Adrenal gland (tissue), 9 donors: ENCODE measurements at regions not wholly inside any gene's neighbourhood (a gene's known extent, or its start where the extent isn't known, plus 50 kb on each side); places are given as distances from the start of the nearest gene placed in this dataset.

ENCODE experiments used
- DNase-seq, 7 donors: peaks; one replicate each; pipeline ENCODE4 v3.0.0-alpha.2; 2019 to 2020
- H3K27ac ChIP-seq, 5 donors: fragments of 200-600 bp; sonication (generic) in 4 of 5; 1 replicate in 3 of 5; 2 replicates in 2 of 5; pipeline versions ENCODE4 v1.5.1 to v1.8.0; 2016 to 2020; ENCODE audit warnings: mild to moderate bottlenecking in 1 of 5
- H3K27me3 ChIP-seq: fragments of 200-600 bp; 2 replicates; pipeline ENCODE4 v1.8.0; 2021
- H3K36me3 ChIP-seq, 2 donors: fragments of 200-600 bp; replicated peaks in 1 of 2; 1 replicate in 1 of 2; 2 replicates in 1 of 2; pipeline versions ENCODE4 v1.5.1 to v1.8.0; 2018 to 2022
- H3K4me1 ChIP-seq, 2 donors: fragments of 200-600 bp; replicated peaks in 1 of 2; 1 replicate in 1 of 2; 2 replicates in 1 of 2; pipeline versions ENCODE4 v1.5.1 to v1.8.0; 2018 to 2021
- H3K4me3 ChIP-seq, 4 donors: fragments of 200-600 bp; sonication (generic) in 3 of 4; one replicate each; pipeline ENCODE4 v1.5.1; 2016 to 2018
- H3K9me3 ChIP-seq, 3 donors: fragments of 200-600 bp; sonication (generic) in 1 of 3; replicated peaks in 1 of 3; 1 replicate in 2 of 3; 2 replicates in 1 of 3; pipeline versions ENCODE4 v1.5.1 to v1.8.0; 2016 to 2021
- POLR2A ChIP-seq, 2 donors: fragments of 450-650 bp; IDR thresholded peaks; one replicate each; pipeline ENCODE4 v1.6.1; 2017; ENCODE audit warnings: antibody characterized with exemption in 2 of 2, mild to moderate bottlenecking in 2 of 2, moderate library complexity in 1 of 2
- WGBS, 4 donors: extraction: QIAGEN DNeasy Blood & Tissue Kit in 2 of 4; methylation state at CpG; one replicate each; pipeline versions ENCODE4 v1.1.5 to v1.1.7; 2013 to 2017; 5-methylcytosine and 5-hydroxymethylcytosine counted together
- intact Hi-C, 2 donors: fragments of 100-400 bp; cut with DNase I; formaldehyde crosslinking; loops; one replicate each; pipeline versions ENCODE4 v1.14.1 to v1.15.0; 2022 to 2023
- TF ChIP-seq, protein P1 (sequence below), 6 experiments: fragments of 450-650 bp in 4 of 6; fragments of 200-600 bp in 2 of 6; sonication (generic) in 1 of 6; IDR thresholded peaks; 1 replicate in 5 of 6; 2 replicates in 1 of 6; pipeline versions ENCODE4 v1.5.1 to v1.8.0; 2016 to 2021; ENCODE audit warnings: antibody characterized with exemption in 6 of 6, mild to moderate bottlenecking in 2 of 6, moderate library complexity in 1 of 6
- donor health status: healthy with polysubstance abuse.
- donor health status: Bipolar disorder and iron deficiency.
- donor health status: DM: yes; HTN: yes; CAD: no.
- donor health status: DM: no; HTN: no; CAD: no.
- donor health status: DM: no; HTN: no; CAD: no.

DNA sequence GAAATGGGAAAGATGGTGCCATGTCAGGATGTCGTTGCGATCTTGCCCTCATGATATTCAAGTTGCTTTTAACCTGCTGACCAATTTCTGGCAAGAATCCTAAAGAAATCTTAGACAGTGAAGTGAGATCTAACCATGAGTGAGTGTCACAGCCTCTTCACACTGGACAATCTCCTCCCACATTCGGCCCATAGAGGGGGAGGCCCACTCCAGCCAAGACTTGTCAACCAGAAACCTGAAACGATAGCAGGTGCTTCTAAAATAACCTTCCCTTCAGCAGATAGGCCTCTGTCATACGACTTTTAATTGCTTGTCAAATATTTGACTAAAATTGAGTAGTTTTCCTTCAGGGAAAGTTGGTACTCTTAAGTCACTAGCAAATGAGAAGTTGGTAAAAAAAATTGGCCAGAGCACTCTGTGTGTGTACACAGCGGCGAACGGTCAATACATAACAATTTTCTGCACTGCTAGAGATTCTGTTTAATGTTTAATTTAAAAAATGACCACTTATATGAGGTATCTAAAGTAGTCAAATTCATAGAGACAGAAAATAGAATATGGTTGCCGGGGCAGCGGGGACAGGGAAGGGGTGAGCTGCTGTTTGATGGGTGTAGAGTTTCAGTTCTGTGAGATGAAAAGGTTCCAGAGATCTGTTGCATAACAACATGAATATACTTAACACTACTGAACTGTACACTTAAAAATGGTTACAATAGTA is 110.2 kb downstream of the VAPA start:
- Histone ChIP-seq H3K36me3 (no peaks in the 10 kb centered on the region), H3K9me3 (no peaks in the 10 kb centered on the region), H3K4me3 (no peak overlapping the region), H3K27me3 (no peaks in the 10 kb centered on the region), H3K27ac (no peak overlapping the region), H3K4me1 (no peaks in the 10 kb centered on the region)
- WGBS, 4 donors: 80 to 85% (median 82%) methylated on average over 10 of the region's 10 CpGs
- TF ChIP-seq POLR2A (IDR thresholded peaks at IDR 0.05): no peak
- TF ChIP-seq, protein P1, sequence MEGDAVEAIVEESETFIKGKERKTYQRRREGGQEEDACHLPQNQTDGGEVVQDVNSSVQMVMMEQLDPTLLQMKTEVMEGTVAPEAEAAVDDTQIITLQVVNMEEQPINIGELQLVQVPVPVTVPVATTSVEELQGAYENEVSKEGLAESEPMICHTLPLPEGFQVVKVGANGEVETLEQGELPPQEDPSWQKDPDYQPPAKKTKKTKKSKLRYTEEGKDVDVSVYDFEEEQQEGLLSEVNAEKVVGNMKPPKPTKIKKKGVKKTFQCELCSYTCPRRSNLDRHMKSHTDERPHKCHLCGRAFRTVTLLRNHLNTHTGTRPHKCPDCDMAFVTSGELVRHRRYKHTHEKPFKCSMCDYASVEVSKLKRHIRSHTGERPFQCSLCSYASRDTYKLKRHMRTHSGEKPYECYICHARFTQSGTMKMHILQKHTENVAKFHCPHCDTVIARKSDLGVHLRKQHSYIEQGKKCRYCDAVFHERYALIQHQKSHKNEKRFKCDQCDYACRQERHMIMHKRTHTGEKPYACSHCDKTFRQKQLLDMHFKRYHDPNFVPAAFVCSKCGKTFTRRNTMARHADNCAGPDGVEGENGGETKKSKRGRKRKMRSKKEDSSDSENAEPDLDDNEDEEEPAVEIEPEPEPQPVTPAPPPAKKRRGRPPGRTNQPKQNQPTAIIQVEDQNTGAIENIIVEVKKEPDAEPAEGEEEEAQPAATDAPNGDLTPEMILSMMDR (IDR thresholded peaks at IDR 0.05): no peak
- intact Hi-C loops: no loop called here
- DNase-seq: peak in 2 of 7 donors; percentile 3 to 13

DNA sequence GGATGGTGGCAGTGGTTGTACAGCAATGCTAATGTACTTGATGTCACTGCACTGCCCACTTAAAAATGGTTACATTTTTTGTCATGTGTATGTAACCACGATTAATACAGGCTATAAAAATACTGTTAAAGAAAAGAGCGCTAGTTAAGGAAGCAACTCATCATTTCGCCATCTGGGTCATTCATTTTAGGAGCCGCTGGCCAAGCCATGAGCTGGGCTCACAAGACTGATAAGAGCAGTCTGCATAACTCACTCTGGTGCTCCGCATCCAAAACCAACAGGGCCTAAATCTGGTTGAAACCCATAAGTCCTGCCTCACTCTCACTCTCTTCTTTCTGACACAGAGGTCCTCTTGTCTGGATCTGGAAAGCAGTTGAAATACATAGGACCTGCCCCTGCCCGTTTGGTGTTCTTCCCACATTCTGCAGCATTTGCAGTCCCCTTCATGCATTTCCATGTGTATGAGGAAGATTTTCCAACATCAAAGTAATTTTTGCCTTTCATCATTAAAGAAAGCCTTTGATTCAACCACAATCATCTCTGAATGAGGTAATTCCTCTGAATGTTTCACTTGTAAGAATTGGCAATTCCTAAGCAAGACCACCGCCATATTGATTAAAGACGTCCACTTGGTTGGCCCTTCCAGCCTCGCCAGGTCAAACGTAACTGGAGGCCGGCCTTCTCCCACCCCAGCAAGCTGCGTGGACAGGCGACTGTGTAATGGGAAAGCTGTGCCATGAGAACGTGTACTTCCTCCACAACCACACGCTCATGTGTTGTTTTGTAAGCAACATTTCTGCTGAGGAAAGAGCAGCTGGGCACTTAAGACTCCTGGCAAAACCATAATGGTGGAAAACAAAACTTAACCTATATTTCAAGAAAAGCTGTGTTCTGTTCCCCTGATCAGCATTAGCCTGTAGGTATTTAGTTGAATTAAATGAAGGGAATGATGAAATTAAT is 112.2 kb downstream of the VAPA start:
- 84 to 89% (median 86%) methylated on average over 15 of the region's 15 CpGs for WGBS, 4 donors
- Histone ChIP-seq H3K27me3 (no peaks in the 10 kb centered on the region), H3K9me3 (no peaks in the 10 kb centered on the region), H3K4me1 (no peaks in the 10 kb centered on the region), H3K27ac (peak overlapping the region in 2 of 5 donors; percentile 5 to 22), H3K4me3 (no peak overlapping the region), H3K36me3 (no peaks in the 10 kb centered on the region)
- intact Hi-C loops: no loop called here
- TF ChIP-seq POLR2A (IDR thresholded peaks at IDR 0.05): no peak
- TF ChIP-seq, protein P1 (IDR thresholded peaks at IDR 0.05): no peak
- peak in 2 of 7 donors; percentile 8 to 51 for DNase-seq

DNA sequence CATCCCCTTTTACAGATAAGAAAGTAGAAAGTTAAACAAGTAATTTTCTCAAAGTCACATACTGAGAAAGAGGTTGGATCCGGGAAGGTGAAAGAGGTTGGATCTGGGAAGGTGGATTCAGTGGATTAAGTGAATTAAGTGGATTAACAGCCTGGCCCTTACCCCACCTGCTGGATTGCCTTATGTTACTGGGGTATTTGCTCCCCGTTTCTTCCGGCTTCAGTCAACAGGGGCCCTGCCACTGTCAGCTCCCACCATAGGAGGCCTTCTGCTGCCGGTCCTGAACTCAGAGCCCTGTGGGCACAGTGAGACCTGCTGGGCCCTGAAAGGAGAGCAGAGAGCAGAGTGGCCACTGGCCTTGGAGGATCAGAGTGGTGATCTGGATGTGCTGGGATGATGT is 113.2 kb downstream of the VAPA start:
- Histone ChIP-seq H3K4me1 (peaks cover 0 to under 1% of the 10 kb centered on the region in 2 donors), H3K27ac (no peak overlapping the region), H3K27me3 (no peaks in the 10 kb centered on the region), H3K36me3 (no peaks in the 10 kb centered on the region), H3K9me3 (no peaks in the 10 kb centered on the region), H3K4me3 (no peak overlapping the region)
- intact Hi-C loops: no loop called here
- 89 to 91% (median 91%) methylated on average over 4 of the region's 4 CpGs for WGBS, 4 donors
- no peak for DNase-seq
- TF ChIP-seq, protein P1 (IDR thresholded peaks at IDR 0.05): no peak
- no peak for TF ChIP-seq POLR2A (IDR thresholded peaks at IDR 0.05)

DNA sequence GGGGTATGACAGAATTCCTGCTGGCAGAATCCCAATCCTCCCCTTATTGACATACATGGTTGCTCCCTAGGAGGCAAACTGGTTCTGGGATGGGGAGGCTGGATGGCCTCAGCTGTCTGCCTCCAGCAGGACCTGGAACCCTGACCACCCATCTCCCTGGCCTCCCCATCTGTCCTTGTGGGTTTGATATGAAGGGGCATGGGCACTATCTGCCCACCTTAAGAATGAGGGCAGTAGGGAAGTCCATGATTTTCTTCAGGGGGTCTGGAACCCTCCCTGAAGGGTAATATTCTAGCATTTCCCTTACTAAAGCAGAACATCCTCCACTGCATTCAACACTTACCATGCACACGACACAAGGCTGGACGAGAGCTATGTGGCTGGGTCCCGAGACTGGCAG is 113.6 kb downstream of the VAPA start:
- Histone ChIP-seq H3K4me3 (no peak overlapping the region), H3K9me3 (no peaks in the 10 kb centered on the region), H3K4me1 (peaks cover 0 to 5% of the 10 kb centered on the region in 2 donors), H3K27me3 (no peaks in the 10 kb centered on the region), H3K36me3 (no peaks in the 10 kb centered on the region), H3K27ac (no peak overlapping the region)
- no peak for TF ChIP-seq POLR2A (IDR thresholded peaks at IDR 0.05)
- TF ChIP-seq, protein P1 (IDR thresholded peaks at IDR 0.05): no peak
- 97 to 100% (median 98%) methylated on average over 3 of the region's 3 CpGs for WGBS, 4 donors
- intact Hi-C loops: no loop called here
- no peak for DNase-seq
